Superior temporal gyrus (tissue), 1 donor: ENCODE measurements at regions not wholly inside any gene's neighbourhood (a gene's known extent, or its start where the extent isn't known, plus 50 kb on each side); places are given as distances from the start of the nearest gene placed in this dataset.

ENCODE experiments used
- DNase-seq: peaks from one replicate; pipeline ENCODE4 v3.0.0-alpha.2; 2016; ENCODE audit errors: extremely low spot score

GRCh38 chr20:48090314-48090713 is 305.0 kb upstream of the SULF2 start:
- DNase-seq: no peak

- DNase-seq: no peak
Measured at GRCh38 chr20:48080583-48080982, 295.3 kb upstream of the SULF2 start.

- no peak for DNase-seq
Measured at GRCh38 chr20:48079028-48079427, 293.7 kb upstream of the SULF2 start.

GRCh38 chr20:48076747-48077146 is 291.5 kb upstream of the SULF2 start:
- no peak for DNase-seq

GRCh38 chr20:48076247-48076646 is 291.0 kb upstream of the SULF2 start:
- no peak for DNase-seq

GRCh38 chr20:48075591-48076174 is 290.4 kb upstream of the SULF2 start:
- no peak for DNase-seq

- DNase-seq: no peak
Measured at GRCh38 chr20:48070991-48071652, 285.8 kb upstream of the SULF2 start.

GRCh38 chr20:48069596-48069995 is 284.3 kb upstream of the SULF2 start:
- DNase-seq: no peak

GRCh38 chr20:48066851-48067250 is 281.6 kb upstream of the SULF2 start:
- no peak for DNase-seq

- DNase-seq: no peak
Measured at GRCh38 chr20:48066246-48066645, 281.0 kb upstream of the SULF2 start.

GRCh38 chr20:48065833-48066232 is 280.6 kb upstream of the SULF2 start:
- DNase-seq: no peak

GRCh38 chr20:48064929-48065328 is 279.6 kb upstream of the SULF2 start:
- DNase-seq: no peak

- no peak for DNase-seq
Measured at GRCh38 chr20:48060841-48061720, 275.8 kb upstream of the SULF2 start.

GRCh38 chr20:48058611-48059559 is 273.6 kb upstream of the SULF2 start:
- DNase-seq: no peak

- DNase-seq: no peak
Measured at GRCh38 chr20:48057739-48058138, 272.5 kb upstream of the SULF2 start.

- DNase-seq: no peak
Measured at GRCh38 chr20:48057251-48057650, 272.0 kb upstream of the SULF2 start.

GRCh38 chr20:48056218-48056617 is 270.9 kb upstream of the SULF2 start:
- DNase-seq: no peak

- DNase-seq: no peak
Measured at GRCh38 chr20:48054051-48054450, 268.8 kb upstream of the SULF2 start.

- no peak for DNase-seq
Measured at GRCh38 chr20:48052475-48052835, 267.2 kb upstream of the SULF2 start.

GRCh38 chr20:48051794-48052474 is 266.7 kb upstream of the SULF2 start:
- peak; percentile 58 for DNase-seq

- no peak for DNase-seq
Measured at GRCh38 chr20:48049641-48050040, 264.4 kb upstream of the SULF2 start.
